Smooth muscle cell (in vitro differentiated cells): ENCODE measurements at regions not wholly inside any gene's neighbourhood (a gene's known extent, or its start where the extent isn't known, plus 50 kb on each side); places are given as distances from the start of the nearest gene placed in this dataset.

ENCODE experiments used
- DNase-seq: peaks from one replicate; lab custom pipeline; 2025; ENCODE audit not compliant: unreplicated experiment; lab: John Stamatoyannopoulos, UW
- H2AFZ ChIP-seq: fragments of 200-600 bp; sonication (generic); 2 replicates; pipeline ENCODE4 v1.6.0; 2016; ENCODE audit warnings: antibody characterized with exemption, low read depth, mild to moderate bottlenecking
- H3F3A ChIP-seq: fragments of 200-600 bp; sonication (generic); 2 replicates; pipeline ENCODE4 v1.6.0; 2017; ENCODE audit warnings: antibody characterized with exemption, low read depth
- H3K27ac ChIP-seq: fragments of 200-600 bp; sonication (generic); 2 replicates; pipeline ENCODE4 v1.5.1; 2016; ENCODE audit warnings: low read depth, mild to moderate bottlenecking
- H3K27me3 ChIP-seq: fragments of 200-600 bp; sonication (generic); 2 replicates; pipeline ENCODE4 v1.6.1; 2016; ENCODE audit warnings: low read depth, mild to moderate bottlenecking
- H3K36me3 ChIP-seq: fragments of 200-600 bp; sonication (generic); 2 replicates; pipeline ENCODE4 v1.5.1; 2016; ENCODE audit warnings: low read depth
- H3K4me1 ChIP-seq: fragments of 200-600 bp; sonication (generic); 2 replicates; pipeline ENCODE4 v1.5.1; 2016; ENCODE audit warnings: low read depth
- H3K4me2 ChIP-seq: fragments of 200-600 bp; sonication (generic); 2 replicates; pipeline ENCODE4 v1.6.0; 2016; ENCODE audit warnings: mild to moderate bottlenecking
- H3K4me3 ChIP-seq: fragments of 200-600 bp; sonication (generic); 2 replicates; pipeline ENCODE4 v1.5.1; 2016; ENCODE audit warnings: mild to moderate bottlenecking
- H3K79me2 ChIP-seq: fragments of 200-600 bp; sonication (generic); 2 replicates; pipeline ENCODE4 v1.6.0; 2016; ENCODE audit warnings: low read depth, mild to moderate bottlenecking
- H3K9ac ChIP-seq: fragments of 200-600 bp; sonication (generic); 2 replicates; pipeline ENCODE4 v1.6.0; 2016; ENCODE audit warnings: low read depth
- H3K9me3 ChIP-seq: fragments of 200-600 bp; sonication (generic); replicated peaks from 2 replicates; pipeline ENCODE4 v1.5.1; 2016; ENCODE audit warnings: low read depth
- H4K20me1 ChIP-seq: fragments of 200-600 bp; sonication (generic); 2 replicates; pipeline ENCODE4 v1.6.0; 2016; ENCODE audit warnings: low read depth
- WGBS: methylation state at CpG from one replicate; pipeline ENCODE4 v1.1.7; 2016; ENCODE audit warnings: low lambda C conversion rate; 5-methylcytosine and 5-hydroxymethylcytosine counted together
- TF ChIP-seq, protein P1 (sequence below): fragments of 200-600 bp; sonication (generic); IDR thresholded peaks from 2 replicates; pipeline ENCODE4 v1.5.1; 2017; ENCODE audit warnings: borderline replicate concordance, mild to moderate bottlenecking, antibody characterized with exemption; ENCODE audit not compliant: insufficient read depth, poor library complexity, severe bottlenecking

DNA sequence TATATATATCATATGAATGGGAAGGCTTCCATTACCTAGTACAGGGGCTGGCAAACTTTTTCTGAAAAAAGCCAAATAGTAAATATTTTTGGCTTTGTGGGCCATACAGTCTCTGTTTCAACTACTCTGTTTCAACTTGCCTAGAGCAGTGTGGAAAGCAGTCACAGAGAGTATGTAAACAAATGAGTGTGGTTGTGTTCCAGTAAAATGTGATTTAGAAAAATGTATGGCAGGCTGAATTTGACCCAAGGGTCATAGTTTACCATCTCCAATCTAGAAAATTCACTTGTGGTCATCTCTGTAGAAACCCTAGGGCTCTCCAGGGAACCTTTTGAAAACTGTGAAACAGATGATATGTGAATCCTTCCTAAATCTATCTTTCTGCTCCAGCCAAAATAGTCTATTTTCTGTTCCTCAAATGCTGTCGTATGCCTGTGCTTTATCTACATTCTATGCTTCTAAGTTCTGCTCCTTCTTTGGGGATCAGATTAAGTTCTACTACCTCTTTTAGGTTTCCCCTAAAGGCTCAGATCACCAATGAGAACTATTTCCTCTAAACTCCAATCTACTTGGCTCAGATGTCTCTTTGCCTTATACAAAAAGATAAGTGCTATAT is 356.2 kb downstream of the METTL15 start:
- H3K79me2 ChIP-seq: no peaks in the 10 kb centered on the region
- no peaks in the 10 kb centered on the region for H4K20me1 ChIP-seq
- WGBS: 0% methylated on average over 1 of the region's 1 CpG
- no peaks in the 10 kb centered on the region for H3K4me1 ChIP-seq
- TF ChIP-seq, protein P1, sequence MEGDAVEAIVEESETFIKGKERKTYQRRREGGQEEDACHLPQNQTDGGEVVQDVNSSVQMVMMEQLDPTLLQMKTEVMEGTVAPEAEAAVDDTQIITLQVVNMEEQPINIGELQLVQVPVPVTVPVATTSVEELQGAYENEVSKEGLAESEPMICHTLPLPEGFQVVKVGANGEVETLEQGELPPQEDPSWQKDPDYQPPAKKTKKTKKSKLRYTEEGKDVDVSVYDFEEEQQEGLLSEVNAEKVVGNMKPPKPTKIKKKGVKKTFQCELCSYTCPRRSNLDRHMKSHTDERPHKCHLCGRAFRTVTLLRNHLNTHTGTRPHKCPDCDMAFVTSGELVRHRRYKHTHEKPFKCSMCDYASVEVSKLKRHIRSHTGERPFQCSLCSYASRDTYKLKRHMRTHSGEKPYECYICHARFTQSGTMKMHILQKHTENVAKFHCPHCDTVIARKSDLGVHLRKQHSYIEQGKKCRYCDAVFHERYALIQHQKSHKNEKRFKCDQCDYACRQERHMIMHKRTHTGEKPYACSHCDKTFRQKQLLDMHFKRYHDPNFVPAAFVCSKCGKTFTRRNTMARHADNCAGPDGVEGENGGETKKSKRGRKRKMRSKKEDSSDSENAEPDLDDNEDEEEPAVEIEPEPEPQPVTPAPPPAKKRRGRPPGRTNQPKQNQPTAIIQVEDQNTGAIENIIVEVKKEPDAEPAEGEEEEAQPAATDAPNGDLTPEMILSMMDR: no peak
- no peak for DNase-seq
- H3K9ac ChIP-seq: peak overlapping the region; percentile 12
- no peaks in the 10 kb centered on the region for H3F3A ChIP-seq
- no peak overlapping the region for H3K4me3 ChIP-seq
- H3K27me3 ChIP-seq: no peaks in the 10 kb centered on the region
- H2AFZ ChIP-seq: no peak overlapping the region
- peak overlapping the region; percentile 44 for H3K4me2 ChIP-seq
- no peaks in the 10 kb centered on the region for H3K9me3 ChIP-seq
- H3K36me3 ChIP-seq: no peaks in the 10 kb centered on the region
- H3K27ac ChIP-seq: peak overlapping the region; percentile 74

DNA sequence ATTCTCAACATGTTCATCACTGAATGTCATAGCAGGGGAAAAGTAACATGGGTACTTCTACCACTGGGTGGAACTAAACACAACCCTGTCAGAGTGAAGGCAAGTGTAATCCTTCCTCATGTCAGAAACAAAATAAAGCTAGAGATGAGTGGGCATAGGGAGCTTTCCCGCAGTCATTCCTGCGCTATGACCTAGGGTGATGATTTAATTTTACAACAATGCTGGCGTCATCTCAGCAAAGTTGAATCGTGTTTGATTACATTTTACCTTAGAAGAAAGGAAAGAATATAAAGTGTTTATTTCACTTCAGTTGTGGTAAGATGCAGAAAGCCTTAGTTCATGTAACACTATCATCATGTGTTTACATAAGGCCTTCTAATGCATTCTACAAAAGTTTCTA is 355.6 kb downstream of the METTL15 start:
- Histone ChIP-seq H3K27ac (peak overlapping the region; percentile 74), H3K36me3 (no peaks in the 10 kb centered on the region), H3K27me3 (no peaks in the 10 kb centered on the region), H2AFZ (no peak overlapping the region), H3F3A (no peaks in the 10 kb centered on the region), H3K4me1 (no peaks in the 10 kb centered on the region), H3K79me2 (no peaks in the 10 kb centered on the region), H3K9me3 (no peaks in the 10 kb centered on the region), H3K9ac (peak overlapping the region; percentile 12), H3K4me3 (no peak overlapping the region), H3K4me2 (no peak overlapping the region), H4K20me1 (no peaks in the 10 kb centered on the region)
- 48% methylated on average over 4 of the region's 4 CpGs for WGBS
- DNase-seq: no peak
- TF ChIP-seq, protein P1: no peak

DNA sequence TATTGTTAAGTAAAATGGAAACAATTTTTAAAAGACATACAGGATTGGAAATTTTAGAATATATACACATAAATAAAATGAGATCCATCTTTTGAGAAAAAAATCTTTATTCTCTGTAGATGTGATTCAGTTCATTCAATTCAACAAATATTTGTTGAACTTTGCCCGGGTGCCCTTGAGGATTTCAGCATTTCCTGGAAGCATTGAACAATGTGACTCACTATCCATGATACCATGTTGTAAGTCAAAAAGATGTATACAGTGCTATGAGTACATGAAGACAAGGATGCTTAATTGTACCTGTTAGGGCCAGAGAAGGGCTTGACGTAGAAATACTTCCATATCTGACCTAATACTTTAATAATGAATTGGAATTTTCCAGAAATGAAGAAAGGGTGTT is 353.7 kb downstream of the METTL15 start:
- Histone ChIP-seq H2AFZ (no peak overlapping the region), H3K4me2 (no peak overlapping the region), H3K4me1 (no peaks in the 10 kb centered on the region), H3K79me2 (no peaks in the 10 kb centered on the region), H3K4me3 (no peak overlapping the region), H3F3A (no peaks in the 10 kb centered on the region), H3K27ac (no peak overlapping the region), H3K36me3 (no peaks in the 10 kb centered on the region), H4K20me1 (no peaks in the 10 kb centered on the region), H3K27me3 (no peaks in the 10 kb centered on the region), H3K9ac (no peak overlapping the region), H3K9me3 (no peaks in the 10 kb centered on the region)
- DNase-seq: no peak
- WGBS: 99% methylated on average over 2 of the region's 2 CpGs
- TF ChIP-seq, protein P1: no peak

DNA sequence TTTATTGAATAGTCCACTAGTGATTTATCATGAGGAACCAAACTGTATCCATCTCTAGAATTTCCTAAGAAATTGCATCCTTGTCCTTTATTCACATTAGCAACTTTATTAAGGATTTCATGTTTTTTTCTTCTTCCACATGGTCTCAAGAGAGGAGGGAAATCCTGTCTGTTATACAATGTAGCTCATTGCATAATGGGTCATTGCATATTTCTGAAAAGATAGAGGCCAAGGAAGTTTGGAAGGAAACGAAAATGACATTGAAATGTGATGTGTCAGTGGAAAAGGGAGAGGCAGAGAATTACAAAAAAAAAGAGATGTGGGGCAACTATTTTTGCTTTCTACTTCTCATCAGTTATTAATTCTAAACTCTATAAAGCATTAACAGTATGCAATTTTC is 353.1 kb downstream of the METTL15 start:
- no peaks in the 10 kb centered on the region for H3K79me2 ChIP-seq
- no peaks in the 10 kb centered on the region for H3K4me1 ChIP-seq
- H4K20me1 ChIP-seq: no peaks in the 10 kb centered on the region
- no peaks in the 10 kb centered on the region for H3K36me3 ChIP-seq
- no peak for DNase-seq
- 83% methylated on average over 1 of the region's 1 CpG for WGBS
- TF ChIP-seq, protein P1: no peak
- H3K27ac ChIP-seq: no peak overlapping the region
- H3F3A ChIP-seq: no peaks in the 10 kb centered on the region
- no peaks in the 10 kb centered on the region for H3K9me3 ChIP-seq
- no peaks in the 10 kb centered on the region for H3K27me3 ChIP-seq
- H3K9ac ChIP-seq: no peak overlapping the region
- H3K4me2 ChIP-seq: no peak overlapping the region
- H2AFZ ChIP-seq: no peak overlapping the region
- no peak overlapping the region for H3K4me3 ChIP-seq
